SK-N-SH (cell line): ENCODE measurements at regions not wholly inside any gene's neighbourhood (a gene's known extent, or its start where the extent isn't known, plus 50 kb on each side); places are given as distances from the start of the nearest gene placed in this dataset.

ENCODE experiments used
- TAF1 ChIP-seq: IDR thresholded peaks from 2 replicates; pipeline ENCODE4 v1.6.1; 2012; ENCODE audit warnings: low read depth, mild to moderate bottlenecking, low read length, moderate library complexity, borderline replicate concordance
- TEAD4 ChIP-seq: IDR thresholded peaks from 2 replicates; pipeline ENCODE4 v1.4.0; 2012; ENCODE audit warnings: mild to moderate bottlenecking, borderline replicate concordance; ENCODE audit not compliant: insufficient read depth
- TF ChIP-seq, protein P1 (sequence below): fragments of 200-600 bp; sonication (generic); IDR thresholded peaks from 2 replicates; pipeline ENCODE4 v1.6.1; 2017; ENCODE audit warnings: antibody characterized with exemption, mild to moderate bottlenecking, moderate library complexity

DNA sequence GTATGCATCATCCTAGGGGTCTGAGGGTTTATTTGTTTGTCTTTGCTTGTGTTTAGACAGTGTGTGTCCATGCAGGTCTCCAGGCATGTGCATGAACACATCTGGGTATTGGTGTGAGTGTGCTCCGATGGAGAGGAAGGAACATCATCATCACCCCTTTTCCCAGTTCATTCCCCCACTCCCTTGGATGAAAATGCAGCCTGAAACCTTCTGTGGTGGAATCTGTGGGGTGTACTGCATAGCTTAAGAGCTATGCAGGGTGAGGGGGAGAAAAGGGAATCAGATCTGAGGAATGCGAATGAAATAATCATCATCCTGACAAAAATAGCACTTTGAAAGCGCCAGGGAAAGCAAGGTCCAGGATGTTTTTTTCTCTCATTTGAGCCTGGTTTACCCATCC is 520.1 kb downstream of the NTRK3 start:
- TF ChIP-seq, protein P1, sequence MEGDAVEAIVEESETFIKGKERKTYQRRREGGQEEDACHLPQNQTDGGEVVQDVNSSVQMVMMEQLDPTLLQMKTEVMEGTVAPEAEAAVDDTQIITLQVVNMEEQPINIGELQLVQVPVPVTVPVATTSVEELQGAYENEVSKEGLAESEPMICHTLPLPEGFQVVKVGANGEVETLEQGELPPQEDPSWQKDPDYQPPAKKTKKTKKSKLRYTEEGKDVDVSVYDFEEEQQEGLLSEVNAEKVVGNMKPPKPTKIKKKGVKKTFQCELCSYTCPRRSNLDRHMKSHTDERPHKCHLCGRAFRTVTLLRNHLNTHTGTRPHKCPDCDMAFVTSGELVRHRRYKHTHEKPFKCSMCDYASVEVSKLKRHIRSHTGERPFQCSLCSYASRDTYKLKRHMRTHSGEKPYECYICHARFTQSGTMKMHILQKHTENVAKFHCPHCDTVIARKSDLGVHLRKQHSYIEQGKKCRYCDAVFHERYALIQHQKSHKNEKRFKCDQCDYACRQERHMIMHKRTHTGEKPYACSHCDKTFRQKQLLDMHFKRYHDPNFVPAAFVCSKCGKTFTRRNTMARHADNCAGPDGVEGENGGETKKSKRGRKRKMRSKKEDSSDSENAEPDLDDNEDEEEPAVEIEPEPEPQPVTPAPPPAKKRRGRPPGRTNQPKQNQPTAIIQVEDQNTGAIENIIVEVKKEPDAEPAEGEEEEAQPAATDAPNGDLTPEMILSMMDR, result no peak
- no peak for TF ChIP-seq TAF1
- TF ChIP-seq TEAD4, result no peak
